HG02798 (cell line): ENCODE measurements at regions not wholly inside any gene's neighbourhood (a gene's known extent, or its start where the extent isn't known, plus 50 kb on each side); places are given as distances from the start of the nearest gene placed in this dataset.
"Not testable (repeated sequence)": the region's sequence is repeated elsewhere in the genome, so short reads cannot be mapped to it uniquely, and the experiment has no call there.

Experiments used
- ATAC-seq: cut with Tn5 transposase; IDR thresholded peaks from one replicate; pipeline ENCODE4 v1.9.1; 2021; ENCODE audit warnings: mild to moderate bottlenecking; ENCODE audit not compliant: unreplicated experiment, poor library complexity

- no peak for ATAC-seq
These were observed 773.9 kb upstream of the MMS22L start for GRCh38 chr6:98056955-98057354.

- ATAC-seq: no peak
These were observed 767.0 kb upstream of the POU3F2 start for GRCh38 chr6:98067375-98067774.

- ATAC-seq: not testable (repeated sequence)
These were observed 745.8 kb upstream of the POU3F2 start for GRCh38 chr6:98088537-98088936.

DNA sequence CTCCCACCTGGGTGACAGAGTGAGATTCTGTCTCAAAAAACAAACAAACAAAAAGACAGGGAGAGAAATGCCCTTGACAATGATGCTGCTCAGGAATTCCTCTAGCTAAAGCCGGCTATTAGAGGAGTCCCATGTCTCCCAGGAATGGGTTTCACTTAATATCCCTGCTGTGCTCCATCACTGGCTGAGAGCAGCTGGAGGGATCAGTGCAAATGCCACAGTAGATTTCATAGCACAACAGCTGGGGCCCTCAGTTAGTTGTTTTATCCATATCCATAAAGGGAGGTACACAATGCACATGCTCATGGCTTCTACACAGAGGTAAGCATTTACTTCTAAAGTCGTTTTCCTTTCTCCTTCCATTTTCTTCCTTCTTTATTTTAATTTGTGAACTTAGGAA lies 742.0 kb upstream of the POU3F2 start:
- ATAC-seq: no peak

DNA sequence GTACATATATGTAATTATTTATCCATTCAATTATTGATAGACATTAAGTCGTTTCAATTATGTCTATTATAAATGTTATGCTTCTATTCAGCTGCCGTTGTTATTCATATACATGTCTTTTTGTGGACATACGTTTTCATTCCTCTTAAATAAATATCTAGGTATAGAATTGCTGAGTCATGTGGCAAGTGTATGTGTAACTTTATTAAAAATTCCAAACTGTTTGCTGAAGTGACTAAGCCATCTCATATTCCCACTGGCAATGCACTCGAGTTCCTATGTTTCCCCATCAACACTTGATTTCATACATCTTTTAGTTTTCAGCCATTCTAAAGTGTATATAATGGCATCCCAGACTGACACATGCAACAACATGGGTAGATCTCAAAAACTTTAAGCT lies 739.7 kb upstream of the POU3F2 start:
- no peak for ATAC-seq

DNA sequence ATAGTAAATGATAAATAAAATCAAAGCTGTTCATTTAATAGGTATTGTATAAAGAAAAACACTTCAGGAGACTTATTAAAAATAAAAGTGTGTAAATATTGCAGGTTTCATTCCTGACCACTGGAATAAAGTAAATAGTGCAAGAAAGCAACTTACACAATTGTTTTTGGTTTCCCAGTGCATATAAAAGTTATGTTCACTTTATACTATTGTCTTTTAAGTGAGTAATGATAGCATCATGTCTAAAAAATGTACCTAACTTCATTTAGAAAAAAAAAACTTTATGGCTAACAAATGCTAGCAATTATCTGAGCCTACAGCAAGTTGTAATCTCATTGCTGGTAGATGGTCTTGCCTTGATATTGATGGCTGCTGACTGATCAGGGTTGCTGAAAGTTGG lies 726.6 kb upstream of the POU3F2 start:
- no peak for ATAC-seq

- ATAC-seq: no peak
These were observed 717.9 kb upstream of the POU3F2 start for GRCh38 chr6:98116455-98116854.

DNA sequence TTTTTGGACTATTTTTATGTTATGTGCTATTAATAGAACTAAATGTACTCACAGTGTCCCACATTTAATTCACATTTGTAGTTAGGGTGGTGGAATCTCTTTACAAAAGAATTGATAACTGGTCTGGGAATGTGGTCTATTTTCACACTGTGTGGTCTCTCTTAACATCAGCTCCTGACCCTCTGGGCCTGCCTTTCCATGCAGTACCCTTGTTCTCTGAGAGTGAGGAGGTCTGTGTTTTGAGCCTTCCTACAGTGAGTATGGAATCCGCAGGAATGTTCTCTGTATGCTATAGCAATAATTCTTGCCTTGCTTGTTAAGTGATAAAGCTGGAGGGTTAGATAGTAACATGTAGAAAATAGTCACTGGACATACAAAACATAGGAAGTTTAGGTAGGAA lies 717.3 kb upstream of the POU3F2 start:
- no peak for ATAC-seq

DNA sequence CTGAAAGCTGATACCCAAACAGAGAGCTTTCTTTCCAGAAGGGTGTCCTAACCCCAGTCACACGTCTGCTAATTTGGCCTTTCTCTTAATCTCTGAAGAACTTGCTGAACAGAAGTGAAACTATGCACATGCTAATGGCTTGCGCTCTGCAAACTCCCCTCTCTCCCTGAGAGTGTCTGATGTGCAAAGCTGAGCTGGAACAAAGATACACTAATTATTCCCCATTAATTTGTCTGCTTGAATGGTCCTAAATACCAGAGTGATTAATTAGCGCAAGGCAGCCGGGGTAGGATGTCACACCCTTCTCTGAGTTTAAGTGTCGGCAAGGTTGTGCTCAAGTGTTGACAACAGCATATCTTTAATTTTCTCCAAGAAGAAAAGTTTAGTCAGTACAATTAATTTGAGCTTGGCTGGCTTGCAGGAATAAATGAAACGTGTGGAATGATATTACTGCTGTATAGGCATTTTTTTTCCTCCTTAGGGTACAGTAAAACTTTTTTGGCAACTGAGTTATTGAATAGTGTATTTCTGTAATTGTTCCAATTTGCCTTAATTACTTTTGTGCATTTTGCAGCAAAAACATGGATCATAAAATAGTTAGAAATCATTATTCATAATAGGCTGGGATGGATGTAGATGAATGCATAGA lies 715.9 kb upstream of the POU3F2 start:
- ATAC-seq: no peak

GRCh38 chr6:98124171-98124570 lies 710.2 kb upstream of the POU3F2 start:
- ATAC-seq: no peak

DNA sequence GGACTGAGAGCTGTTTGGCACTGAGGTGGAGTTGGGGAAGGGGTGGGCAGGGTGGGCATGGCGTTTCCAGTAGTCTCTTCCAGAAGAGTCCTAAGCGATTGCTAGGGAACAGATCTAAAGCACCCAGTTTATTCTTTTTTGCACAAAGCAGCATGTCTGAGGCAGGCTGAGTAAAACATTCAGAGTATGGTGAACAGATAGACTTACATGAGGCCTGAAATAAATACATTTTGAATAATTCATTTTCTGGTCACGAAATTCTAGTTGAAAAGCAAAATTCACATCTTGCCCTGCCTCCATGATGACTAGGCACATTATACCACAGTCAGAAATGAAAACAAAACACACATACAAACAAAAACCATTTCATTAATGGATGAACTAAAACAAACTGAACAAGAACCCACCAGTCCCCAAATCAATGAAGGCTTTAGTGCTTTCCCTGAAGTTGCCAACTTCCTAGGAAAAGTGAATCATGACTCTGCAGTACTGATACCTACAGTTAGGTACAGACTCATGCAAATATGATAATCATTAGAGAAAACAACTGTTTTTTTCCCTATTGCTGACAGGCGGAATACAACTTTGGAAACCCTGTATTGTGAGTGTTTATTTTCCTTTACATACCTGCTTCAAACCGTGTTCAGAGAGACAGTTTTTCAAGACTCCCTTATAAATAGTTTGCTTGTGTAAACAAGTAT lies 702.9 kb upstream of the POU3F2 start:
- ATAC-seq: no peak

- no peak for ATAC-seq
These were observed 698.0 kb upstream of the POU3F2 start for GRCh38 chr6:98136333-98136732.

DNA sequence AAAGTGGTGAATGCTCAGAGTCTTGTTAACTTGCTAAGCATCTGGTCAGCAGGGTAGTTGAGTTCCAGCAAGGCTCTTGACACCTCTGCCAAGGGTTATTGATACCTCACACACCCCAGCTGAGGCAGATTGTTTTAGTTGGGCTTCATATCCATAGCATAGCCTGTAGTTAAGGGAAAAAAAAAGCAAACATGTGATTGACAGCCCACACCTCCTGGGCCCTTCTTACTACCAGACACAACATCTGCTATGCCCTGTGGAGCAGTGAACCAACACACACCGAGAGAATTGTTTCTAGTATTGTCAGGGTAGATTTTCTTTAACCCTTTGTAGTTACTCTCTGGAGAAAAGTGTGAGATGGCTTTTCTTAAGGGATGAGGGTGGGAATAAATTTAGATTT lies 697.0 kb upstream of the POU3F2 start:
- ATAC-seq: no peak

DNA sequence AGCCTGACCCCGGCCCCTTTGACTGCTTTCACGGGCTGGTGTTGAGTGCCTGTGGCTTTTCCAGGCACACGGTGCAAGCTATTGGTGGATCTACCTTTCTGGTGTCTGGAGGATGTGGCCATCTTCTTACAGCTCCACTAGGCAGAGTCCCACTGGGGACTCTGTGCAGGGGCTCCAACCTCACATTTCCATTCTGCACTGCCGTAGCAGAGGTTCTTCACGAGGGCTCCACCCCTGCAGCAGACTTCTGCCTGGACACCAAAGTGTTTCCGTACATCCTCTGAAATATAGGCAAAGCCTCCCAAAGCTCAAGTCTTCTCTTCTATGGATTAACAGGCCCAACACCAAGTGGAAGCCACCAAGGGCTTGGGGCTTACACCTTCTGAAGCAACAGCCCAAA lies 691.5 kb upstream of the POU3F2 start:
- no peak for ATAC-seq

DNA sequence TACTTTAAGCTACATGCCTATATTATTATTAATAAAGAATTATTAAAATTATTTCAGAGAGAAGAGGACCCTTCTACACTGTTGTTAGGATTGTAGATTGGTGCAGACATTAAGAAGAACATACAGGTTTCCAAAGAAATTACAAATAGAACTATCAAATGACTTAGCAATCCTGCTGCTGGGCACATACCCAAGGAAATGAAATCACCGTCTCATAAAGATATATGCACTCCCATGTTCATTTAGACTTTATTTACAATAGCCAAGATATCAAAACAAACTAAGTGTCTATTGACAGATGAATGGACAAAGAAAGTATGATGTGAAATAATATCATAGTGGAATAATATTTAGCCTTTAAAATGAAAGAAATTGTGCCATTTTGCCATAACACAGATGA lies 687.7 kb upstream of the POU3F2 start:
- no peak for ATAC-seq

DNA sequence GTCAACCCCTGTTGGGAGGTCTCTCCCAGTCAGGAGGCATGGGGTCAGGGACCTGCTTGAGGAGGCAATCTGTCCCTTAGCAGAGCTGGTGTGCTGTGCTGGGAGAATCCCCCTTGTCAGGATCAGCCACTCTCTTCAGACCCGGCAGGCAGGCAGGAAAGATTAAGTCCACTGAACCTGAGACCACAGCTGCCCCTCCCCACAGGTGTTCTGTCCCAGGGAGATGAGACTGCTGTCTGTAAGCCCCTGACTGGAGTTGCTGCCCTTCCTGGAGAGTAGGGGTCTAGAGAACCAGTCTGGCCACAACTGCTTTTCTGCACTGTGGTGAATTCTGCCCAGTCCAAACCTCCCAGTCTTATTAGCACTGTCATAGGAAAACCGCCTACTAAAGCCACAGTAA lies 677.8 kb upstream of the POU3F2 start:
- no peak for ATAC-seq

GRCh38 chr6:98179606-98180005 lies 654.8 kb upstream of the POU3F2 start:
- ATAC-seq: no peak

- ATAC-seq: no peak
These were observed 634.3 kb upstream of the POU3F2 start for GRCh38 chr6:98200084-98200483.

DNA sequence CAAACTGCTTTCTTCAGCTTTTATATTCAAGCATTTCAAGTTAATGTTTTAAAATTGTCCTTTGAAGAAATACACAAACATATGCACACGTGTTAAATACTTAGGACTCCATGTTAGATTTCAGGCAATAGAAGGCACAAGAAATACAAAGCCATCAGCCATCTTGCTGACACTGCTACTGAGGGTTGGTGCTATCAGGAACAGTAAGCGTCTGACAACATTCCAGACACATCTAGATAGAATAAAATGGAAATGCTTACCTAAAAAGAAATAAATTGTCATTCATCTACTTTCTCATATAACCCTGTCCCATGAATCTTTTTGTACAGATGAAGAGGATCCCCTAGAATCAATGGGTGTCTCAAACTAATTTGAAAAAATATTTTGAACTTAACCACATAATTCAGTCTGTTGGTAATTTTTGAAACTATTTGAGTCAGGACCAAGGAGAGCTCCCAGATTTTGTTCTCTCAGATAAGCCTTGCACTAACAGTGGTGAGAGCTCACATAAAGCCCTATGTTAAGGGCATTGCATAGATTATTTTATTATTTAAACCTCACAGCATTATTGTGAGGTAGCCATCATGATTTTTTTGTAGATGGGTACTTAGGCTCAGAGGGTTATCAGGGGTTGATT lies 631.1 kb upstream of the POU3F2 start:
- no peak for ATAC-seq

GRCh38 chr6:98212468-98212867 lies 621.9 kb upstream of the POU3F2 start:
- ATAC-seq: no peak

GRCh38 chr6:98215531-98215930 lies 618.8 kb upstream of the POU3F2 start:
- ATAC-seq: no peak

DNA sequence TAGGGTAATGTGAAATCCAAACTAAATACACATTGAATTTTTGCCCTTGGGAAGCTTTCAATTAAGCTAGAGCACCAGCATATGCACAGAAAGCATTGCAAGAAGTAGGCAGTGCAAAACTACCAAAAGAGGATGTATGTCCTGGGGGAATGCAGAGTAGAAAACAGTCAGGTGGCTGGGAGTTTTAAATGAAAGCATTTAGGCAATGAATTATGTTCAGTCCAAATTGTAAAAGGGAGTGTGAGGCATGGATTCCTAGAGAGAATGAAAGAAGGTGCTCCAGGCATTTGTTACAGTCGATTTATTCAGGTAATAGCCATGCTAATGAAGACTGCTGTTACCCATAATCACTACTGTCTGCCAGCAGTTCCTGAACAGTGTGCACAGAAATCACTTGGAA lies 604.1 kb upstream of the POU3F2 start:
- no peak for ATAC-seq
